ENCODE measurements at regions not wholly inside any gene's neighbourhood (a gene's known extent, or its start where the extent isn't known, plus 50 kb on each side); places are given as distances from the start of the nearest gene placed in this dataset.

- no peak for ATAC-seq (ENCODE audit: low read depth)
- Histone ChIP-seq H3K27me3 (ENCODE audit: insufficient read depth, poor library complexity, severe bottlenecking) (no peaks in the 10 kb centered on the region), H3K4me1 (ENCODE audit: insufficient read depth, poor library complexity, severe bottlenecking) (no peaks in the 10 kb centered on the region), H3K36me3 (ENCODE audit: low read depth) (no peaks in the 10 kb centered on the region), H3K27ac (ENCODE audit: poor library complexity, severe bottlenecking) (no peak overlapping the region), H3K9me3 (ENCODE audit: severe bottlenecking) (no peaks in the 10 kb centered on the region), H3K4me3 (ENCODE audit: severe bottlenecking) (no peak overlapping the region)
- no peak for DNase-seq (ENCODE audit: low spot score)
- no peak for TF ChIP-seq CTCF (IDR thresholded peaks at IDR 0.05; ENCODE audit: poor library complexity, severe bottlenecking)
Observed at GRCh38 chr11:19570889-19571288, 141.7 kb upstream of the NAV2 start.

GRCh38 chr11:19567996-19568395 is 144.6 kb upstream of the NAV2 start:
- Histone ChIP-seq H3K4me3 (ENCODE audit: severe bottlenecking) (no peak overlapping the region), H3K27me3 (ENCODE audit: insufficient read depth, poor library complexity, severe bottlenecking) (no peaks in the 10 kb centered on the region), H3K4me1 (ENCODE audit: insufficient read depth, poor library complexity, severe bottlenecking) (no peaks in the 10 kb centered on the region), H3K9me3 (ENCODE audit: severe bottlenecking) (no peaks in the 10 kb centered on the region), H3K36me3 (ENCODE audit: low read depth) (no peaks in the 10 kb centered on the region), H3K27ac (ENCODE audit: poor library complexity, severe bottlenecking) (no peak overlapping the region)
- no peak for TF ChIP-seq CTCF (IDR thresholded peaks at IDR 0.05; ENCODE audit: poor library complexity, severe bottlenecking)
- DNase-seq (ENCODE audit: low spot score) (no peak), ATAC-seq (ENCODE audit: low read depth) (no peak)

GRCh38 chr11:19566583-19567379 is 145.9 kb upstream of the NAV2 start:
- H3K27me3 ChIP-seq (ENCODE audit: insufficient read depth, poor library complexity, severe bottlenecking): no peaks in the 10 kb centered on the region
- H3K9me3 ChIP-seq (ENCODE audit: severe bottlenecking): no peaks in the 10 kb centered on the region
- no peak overlapping the region for H3K4me3 ChIP-seq (ENCODE audit: severe bottlenecking)
- no peaks in the 10 kb centered on the region for H3K4me1 ChIP-seq (ENCODE audit: insufficient read depth, poor library complexity, severe bottlenecking)
- no peak for DNase-seq (ENCODE audit: low spot score)
- no peaks in the 10 kb centered on the region for H3K36me3 ChIP-seq (ENCODE audit: low read depth)
- no peak overlapping the region for H3K27ac ChIP-seq (ENCODE audit: poor library complexity, severe bottlenecking)
- no peak for ATAC-seq (ENCODE audit: low read depth)
- TF ChIP-seq CTCF (IDR thresholded peaks at IDR 0.05; ENCODE audit: poor library complexity, severe bottlenecking): no peak

- H3K9me3 ChIP-seq (ENCODE audit: severe bottlenecking): no peaks in the 10 kb centered on the region
- DNase-seq (ENCODE audit: low spot score) (no peak), ATAC-seq (ENCODE audit: low read depth) (no peak)
- no peaks in the 10 kb centered on the region for H3K4me1 ChIP-seq (ENCODE audit: insufficient read depth, poor library complexity, severe bottlenecking)
- H3K36me3 ChIP-seq (ENCODE audit: low read depth): no peaks in the 10 kb centered on the region
- H3K27ac ChIP-seq (ENCODE audit: poor library complexity, severe bottlenecking): no peak overlapping the region
- no peak for TF ChIP-seq CTCF (IDR thresholded peaks at IDR 0.05; ENCODE audit: poor library complexity, severe bottlenecking)
- H3K27me3 ChIP-seq (ENCODE audit: insufficient read depth, poor library complexity, severe bottlenecking): no peaks in the 10 kb centered on the region
- H3K4me3 ChIP-seq (ENCODE audit: severe bottlenecking): no peak overlapping the region
Observed at GRCh38 chr11:19565639-19566038, 147.0 kb upstream of the NAV2 start.

- Histone ChIP-seq H3K9me3 (ENCODE audit: severe bottlenecking) (no peaks in the 10 kb centered on the region), H3K27ac (ENCODE audit: poor library complexity, severe bottlenecking) (no peak overlapping the region), H3K4me1 (ENCODE audit: insufficient read depth, poor library complexity, severe bottlenecking) (no peaks in the 10 kb centered on the region), H3K27me3 (ENCODE audit: insufficient read depth, poor library complexity, severe bottlenecking) (no peaks in the 10 kb centered on the region), H3K4me3 (ENCODE audit: severe bottlenecking) (no peak overlapping the region), H3K36me3 (ENCODE audit: low read depth) (no peaks in the 10 kb centered on the region)
- TF ChIP-seq CTCF (IDR thresholded peaks at IDR 0.05; ENCODE audit: poor library complexity, severe bottlenecking): no peak
- no peak for DNase-seq (ENCODE audit: low spot score)
- ATAC-seq (ENCODE audit: low read depth): no peak
Observed at GRCh38 chr11:19562156-19562555, 150.5 kb upstream of the NAV2 start.

Data from RWPE2 (cell line).